H9 (cell line): ENCODE measurements at regions not wholly inside any gene's neighbourhood (a gene's known extent, or its start where the extent isn't known, plus 50 kb on each side); places are given as distances from the start of the nearest gene placed in this dataset.

Source experiments
- DNase-seq: peaks from one replicate; pipeline ENCODE4 v3.0.0-alpha.2; 2017
- H2AFZ ChIP-seq: one replicate; pipeline ENCODE4 v1.6.1; 2013; ENCODE audit warnings: mild to moderate bottlenecking, low read length, control low read depth, moderate library complexity
- H2AK5ac ChIP-seq: 2 replicates; pipeline ENCODE4 v1.6.1; 2013; ENCODE audit warnings: low read length, control low read depth, mixed read lengths; ENCODE audit not compliant: insufficient read length
- H2BK120ac ChIP-seq: one replicate; pipeline ENCODE4 v1.6.1; 2013; ENCODE audit warnings: low read depth, mild to moderate bottlenecking, low read length, control low read depth, inconsistent platforms; ENCODE audit not compliant: poor library complexity, severe bottlenecking
- H2BK12ac ChIP-seq: 2 replicates; pipeline ENCODE4 v1.6.1; 2013; ENCODE audit warnings: low read length, control low read depth, mixed read lengths, low read depth; ENCODE audit not compliant: insufficient read length
- H2BK15ac ChIP-seq: 2 replicates; pipeline ENCODE4 v1.6.1; 2013; ENCODE audit warnings: low read depth, low read length, control low read depth
- H2BK20ac ChIP-seq: one replicate; pipeline ENCODE4 v1.6.1; 2013; ENCODE audit warnings: low read depth, mild to moderate bottlenecking, low read length, control low read depth, inconsistent platforms; ENCODE audit not compliant: poor library complexity, severe bottlenecking
- H2BK5ac ChIP-seq: 2 replicates; pipeline ENCODE4 v1.6.1; 2013; ENCODE audit warnings: low read length, control low read depth, mixed read lengths; ENCODE audit not compliant: insufficient read length
- H3K14ac ChIP-seq: 2 replicates; pipeline ENCODE4 v1.6.1; 2013; ENCODE audit warnings: low read length, control low read depth; ENCODE audit not compliant: insufficient read depth
- H3K18ac ChIP-seq: 2 replicates; pipeline ENCODE4 v1.6.1; 2013; ENCODE audit warnings: low read depth, mild to moderate bottlenecking, mixed read lengths, low read length, control low read depth; ENCODE audit not compliant: insufficient read length
- H3K23ac ChIP-seq: 2 replicates; pipeline ENCODE4 v1.6.1; 2013; ENCODE audit warnings: low read length, control low read depth, mixed read lengths, low read depth; ENCODE audit not compliant: insufficient read length
- H3K23me2 ChIP-seq: 2 replicates; pipeline ENCODE4 v1.6.1; 2013; ENCODE audit warnings: low read depth, mild to moderate bottlenecking, mixed read lengths, low read length, control low read depth; ENCODE audit not compliant: insufficient read length, poor library complexity, severe bottlenecking
- H3K27ac ChIP-seq: 2 replicates; pipeline ENCODE4 v1.5.1; 2013; ENCODE audit warnings: low read length, control low read depth, mixed read lengths, low read depth; ENCODE audit not compliant: insufficient read length
- H3K27me3 ChIP-seq: 2 replicates; pipeline ENCODE4 v1.6.1; 2013; ENCODE audit warnings: low read length, control low read depth, inconsistent platforms; ENCODE audit not compliant: insufficient read depth
- H3K4ac ChIP-seq: 2 replicates; pipeline ENCODE4 v1.6.1; 2013; ENCODE audit warnings: low read depth, mild to moderate bottlenecking, control low read depth, inconsistent platforms, low read length, moderate library complexity
- H3K4me1 ChIP-seq: 2 replicates; pipeline ENCODE4 v1.6.1; 2013; ENCODE audit warnings: low read length, control low read depth, inconsistent platforms; ENCODE audit not compliant: insufficient read depth
- H3K4me2 ChIP-seq: 2 replicates; pipeline ENCODE4 v1.6.1; 2013; ENCODE audit warnings: low read length, control low read depth, mixed read lengths; ENCODE audit not compliant: insufficient read length, insufficient read depth
- H3K56ac ChIP-seq: 2 replicates; pipeline ENCODE4 v1.6.1; 2013; ENCODE audit warnings: low read depth, mild to moderate bottlenecking, mixed read lengths, low read length, control low read depth; ENCODE audit not compliant: insufficient read length
- H3K79me1 ChIP-seq: 2 replicates; pipeline ENCODE4 v1.6.1; 2013; ENCODE audit warnings: low read depth, mild to moderate bottlenecking, moderate library complexity, low read length, control low read depth, inconsistent platforms; ENCODE audit not compliant: insufficient read depth, poor library complexity, severe bottlenecking
- H3K79me2 ChIP-seq: 2 replicates; pipeline ENCODE4 v1.6.1; 2013; ENCODE audit warnings: low read length, control low read depth, inconsistent platforms; ENCODE audit not compliant: insufficient read depth
- H3K9ac ChIP-seq: 2 replicates; pipeline ENCODE4 v1.6.1; 2013; ENCODE audit warnings: low read length, control low read depth, mixed read lengths; ENCODE audit not compliant: insufficient read length; ENCODE audit errors: extremely low read depth
- H3K9me3 ChIP-seq: one replicate; pipeline ENCODE4 v1.6.1; 2013; ENCODE audit warnings: low read depth, low read length, inconsistent platforms; ENCODE audit not compliant: control insufficient read depth
- H3T11ph ChIP-seq: one replicate; pipeline ENCODE4 v1.6.1; 2013; ENCODE audit warnings: mild to moderate bottlenecking, low read length, control low read depth, inconsistent platforms
- H4K20me1 ChIP-seq: one replicate; pipeline ENCODE4 v1.6.1; 2013; ENCODE audit not compliant: control insufficient read depth, insufficient read length, insufficient read depth
- H4K5ac ChIP-seq: 2 replicates; pipeline ENCODE4 v1.6.1; 2013; ENCODE audit warnings: low read depth, mild to moderate bottlenecking, mixed read lengths, low read length, control low read depth; ENCODE audit not compliant: insufficient read length
- H4K8ac ChIP-seq: replicated peaks from 2 replicates; pipeline ENCODE4 v1.6.1; 2013; ENCODE audit warnings: low read length, control low read depth, mixed read lengths, low read depth; ENCODE audit not compliant: insufficient read length
- H4K91ac ChIP-seq: 2 replicates; pipeline ENCODE4 v1.6.1; 2013; ENCODE audit warnings: low read depth, mild to moderate bottlenecking, moderate library complexity, mixed read lengths, low read length, control low read depth; ENCODE audit not compliant: insufficient read length
- H3K27ac Mint-ChIP-seq, 3 experiments: 2 replicates in 2 of 3; 3 replicates in 1 of 3; pipeline ENCODE4 v1.8.0; 2020 to 2021; ENCODE audit warnings: mixed read lengths in 3 of 3, mild to moderate bottlenecking in 1 of 3, moderate library complexity in 1 of 3
- H3K27me3 Mint-ChIP-seq: 2 replicates; pipeline ENCODE4 v1.8.0; 2021; ENCODE audit warnings: low read depth, mild to moderate bottlenecking, moderate library complexity, mixed read lengths
- H3K36me3 Mint-ChIP-seq, 3 experiments: 2 replicates in 2 of 3; 3 replicates in 1 of 3; pipeline ENCODE4 v1.8.0; 2020 to 2021; ENCODE audit warnings: low read depth in 3 of 3, mixed read lengths in 3 of 3; ENCODE audit not compliant: insufficient read depth in 1 of 3
- H3K4me1 Mint-ChIP-seq, 2 experiments: 2 replicates each; pipeline ENCODE4 v1.8.0; 2020; ENCODE audit warnings: mixed read lengths in 2 of 2
- H3K4me3 Mint-ChIP-seq, 2 experiments: 2 replicates in 1 of 2; 3 replicates in 1 of 2; pipeline ENCODE4 v1.8.0; 2020 to 2021; ENCODE audit warnings: mild to moderate bottlenecking in 2 of 2, mixed read lengths in 2 of 2, moderate library complexity in 1 of 2
- H3K9me3 Mint-ChIP-seq, 2 experiments: 2 replicates in 1 of 2; 3 replicates in 1 of 2; pipeline ENCODE4 v1.8.0; 2020; ENCODE audit warnings: mild to moderate bottlenecking in 2 of 2, mixed read lengths in 2 of 2, moderate library complexity in 1 of 2
- WGBS: extraction: QIAGEN DNeasy Blood & Tissue Kit; methylation state at CpG from one replicate; pipeline ENCODE4 v1.1.7; 2013; ENCODE audit warnings: missing lambda C conversion rate, low lambda C conversion rate, mixed read lengths; ENCODE audit not compliant: insufficient read length; ENCODE audit errors: extremely low coverage; 5-methylcytosine and 5-hydroxymethylcytosine counted together
- TF ChIP-seq, protein P1 (sequence below): fragments of 200-600 bp; sonication (generic); conservative IDR thresholded peaks from 3 replicates; pipeline ENCODE4 v1.8.0; 2021; ENCODE audit warnings: antibody characterized with exemption, mild to moderate bottlenecking

DNA sequence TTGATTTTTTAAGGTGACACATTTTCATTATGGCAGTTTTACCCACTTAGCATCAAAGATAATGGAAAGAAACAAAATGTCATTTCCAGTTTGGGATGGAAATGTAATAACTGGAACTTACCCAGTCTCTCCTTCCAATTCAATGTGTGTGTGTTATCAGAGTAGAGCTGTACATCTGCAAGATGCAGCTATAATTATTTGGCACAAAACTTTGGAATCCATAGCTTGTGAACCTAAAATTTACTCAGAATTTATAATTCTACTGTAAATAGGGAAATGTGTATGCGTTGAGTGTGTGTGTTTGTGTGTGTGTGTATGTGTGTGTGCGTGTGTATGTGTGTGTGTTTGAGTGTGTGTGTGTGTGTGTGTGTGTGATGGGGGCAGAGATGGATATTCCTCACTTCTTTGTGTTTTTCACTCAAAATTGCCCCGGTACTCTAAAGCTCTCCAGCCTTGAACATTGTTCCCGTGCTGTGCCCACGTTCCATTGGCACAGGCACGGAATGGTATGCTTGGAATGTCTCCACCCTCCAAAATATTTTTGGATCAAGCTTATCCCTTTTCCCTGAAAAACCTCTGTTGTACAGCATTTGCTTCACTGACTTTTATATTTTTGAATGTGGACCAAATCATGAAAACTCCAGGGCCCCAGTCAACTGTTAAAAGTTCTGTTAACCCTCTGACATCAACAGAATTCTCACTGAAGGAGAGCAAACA is 150.2 kb upstream of the BMP4 start:
- H3K4me2 ChIP-seq = no peak overlapping the region
- no peaks in the 10 kb centered on the region for H3K79me2 ChIP-seq
- no peaks in the 10 kb centered on the region for H3K23me2 ChIP-seq
- H2AFZ ChIP-seq = no peak overlapping the region
- H3K9ac ChIP-seq = no peak overlapping the region
- TF ChIP-seq, protein P1, sequence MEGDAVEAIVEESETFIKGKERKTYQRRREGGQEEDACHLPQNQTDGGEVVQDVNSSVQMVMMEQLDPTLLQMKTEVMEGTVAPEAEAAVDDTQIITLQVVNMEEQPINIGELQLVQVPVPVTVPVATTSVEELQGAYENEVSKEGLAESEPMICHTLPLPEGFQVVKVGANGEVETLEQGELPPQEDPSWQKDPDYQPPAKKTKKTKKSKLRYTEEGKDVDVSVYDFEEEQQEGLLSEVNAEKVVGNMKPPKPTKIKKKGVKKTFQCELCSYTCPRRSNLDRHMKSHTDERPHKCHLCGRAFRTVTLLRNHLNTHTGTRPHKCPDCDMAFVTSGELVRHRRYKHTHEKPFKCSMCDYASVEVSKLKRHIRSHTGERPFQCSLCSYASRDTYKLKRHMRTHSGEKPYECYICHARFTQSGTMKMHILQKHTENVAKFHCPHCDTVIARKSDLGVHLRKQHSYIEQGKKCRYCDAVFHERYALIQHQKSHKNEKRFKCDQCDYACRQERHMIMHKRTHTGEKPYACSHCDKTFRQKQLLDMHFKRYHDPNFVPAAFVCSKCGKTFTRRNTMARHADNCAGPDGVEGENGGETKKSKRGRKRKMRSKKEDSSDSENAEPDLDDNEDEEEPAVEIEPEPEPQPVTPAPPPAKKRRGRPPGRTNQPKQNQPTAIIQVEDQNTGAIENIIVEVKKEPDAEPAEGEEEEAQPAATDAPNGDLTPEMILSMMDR = no peak
- H2BK15ac ChIP-seq = no peak overlapping the region; the same call in 1 of the 2 replicates
- H3K4me1 ChIP-seq = no peaks in the 10 kb centered on the region; the same call in 1 of the 2 replicates
- no peak overlapping the region for H3T11ph ChIP-seq
- H3K18ac ChIP-seq = no peak overlapping the region
- Mint-ChIP-seq H3K4me1 (peaks cover 23 to 24% of the 10 kb centered on the region in 2 experiments), H3K27me3 (no peaks in the 10 kb centered on the region), H3K27ac (peak overlapping the region in 1 of 3 experiments; percentile 81; a peak in 2 of 7 replicates), H3K4me3 (no peak overlapping the region), H3K36me3 (no peaks in the 10 kb centered on the region), H3K9me3 (no peaks in the 10 kb centered on the region)
- no peaks in the 10 kb centered on the region for H3K9me3 ChIP-seq
- H3K14ac ChIP-seq = no peak overlapping the region
- WGBS = 100% methylated on average over 2 of the region's 6 CpGs
- H4K5ac ChIP-seq = no peak overlapping the region
- H2AK5ac ChIP-seq = no peak overlapping the region
- H4K20me1 ChIP-seq = no peaks in the 10 kb centered on the region
- H2BK12ac ChIP-seq = no peak overlapping the region
- no peak overlapping the region for H3K23ac ChIP-seq
- DNase-seq = no peak
- no peaks in the 10 kb centered on the region for H3K27me3 ChIP-seq
- no peak overlapping the region for H2BK120ac ChIP-seq
- no peak overlapping the region for H3K56ac ChIP-seq
- no peak overlapping the region for H2BK5ac ChIP-seq
- no peak overlapping the region for H4K8ac ChIP-seq
- no peak overlapping the region for H4K91ac ChIP-seq
- H2BK20ac ChIP-seq = no peak overlapping the region
- no peaks in the 10 kb centered on the region for H3K79me1 ChIP-seq
- no peak overlapping the region for H3K4ac ChIP-seq
- no peak overlapping the region for H3K27ac ChIP-seq
